GM12873 (cell line): ENCODE measurements at regions not wholly inside any gene's neighbourhood (a gene's known extent, or its start where the extent isn't known, plus 50 kb on each side); places are given as distances from the start of the nearest gene placed in this dataset.

Experiments
- CTCF ChIP-seq: IDR thresholded peaks from 2 replicates; pipeline ENCODE4 v1.5.1; 2012; ENCODE audit warnings: low read depth, mild to moderate bottlenecking, moderate library complexity, low read length, control low read depth; ENCODE audit not compliant: insufficient read depth; ENCODE audit errors: missing control alignments

GRCh38 chr4:111652236-111652635 lies 493.0 kb upstream of the FAM241A start:
- TF ChIP-seq CTCF, result no peak

- no peak for TF ChIP-seq CTCF
These were observed 492.3 kb upstream of the FAM241A start for GRCh38 chr4:111652986-111653385.

- no peak for TF ChIP-seq CTCF
These were observed 482.8 kb upstream of the FAM241A start for GRCh38 chr4:111662496-111662895.

GRCh38 chr4:111664308-111664945 lies 480.8 kb upstream of the FAM241A start:
- no peak for TF ChIP-seq CTCF

- TF ChIP-seq CTCF, result no peak
These were observed 478.4 kb upstream of the FAM241A start for GRCh38 chr4:111666826-111667360.

- no peak for TF ChIP-seq CTCF
These were observed 473.5 kb upstream of the FAM241A start for GRCh38 chr4:111671756-111672155.

- no peak for TF ChIP-seq CTCF
These were observed 469.5 kb upstream of the FAM241A start for GRCh38 chr4:111675746-111676145.
